PC-3 (cell line): ENCODE measurements at regions not wholly inside any gene's neighbourhood (a gene's known extent, or its start where the extent isn't known, plus 50 kb on each side); places are given as distances from the start of the nearest gene placed in this dataset.

ENCODE experiments used
- ATAC-seq: fragments of 200-7000 bp; cut with Tn5 transposase; 2 replicates; pipeline ENCODE4 v1.9.1; 2020; ENCODE audit warnings: mild to moderate bottlenecking, moderate library complexity
- BruUV-seq: library from RNA; stranded (reverse); fragments of 400-500 nt; replicated peaks from 2 replicates; lab custom pipeline; 2021; lab: Mats Ljungman, UMichigan
- CTCF ChIA-PET: fragments of 300-600 bp; sonication (Branson Sonifier 250); formaldehyde crosslinking; loops from one replicate; lab custom pipeline; 2022; ENCODE audit warnings: antibody characterized with exemption; lab: Charles Lee
- POLR2A ChIA-PET: fragments of 300-600 bp; sonication (Branson Sonifier 250); formaldehyde crosslinking; loops from one replicate; lab custom pipeline; 2022; ENCODE audit warnings: antibody characterized with exemption; ENCODE audit not compliant: unreplicated experiment; lab: Charles Lee
- DNase-seq: peaks from one replicate; pipeline ENCODE4 v3.0.0-alpha.2; 2015
- H2AFZ ChIP-seq: fragments of 300-600 bp; sonication (generic); 2 replicates; pipeline ENCODE4 v1.6.0; 2016; ENCODE audit warnings: antibody characterized with exemption, low read length
- H3F3A ChIP-seq: fragments of 300-600 bp; sonication (generic); one replicate; pipeline ENCODE4 v1.6.0; 2017; ENCODE audit warnings: antibody characterized with exemption, low read length, control low read depth, mild to moderate bottlenecking; ENCODE audit not compliant: unreplicated experiment
- H3K27ac ChIP-seq: fragments of 300-600 bp; sonication (generic); 2 replicates; pipeline ENCODE4 v1.5.1; 2016; ENCODE audit warnings: mild to moderate bottlenecking, low read length
- H3K27me3 ChIP-seq: fragments of 300-600 bp; sonication (generic); 2 replicates; pipeline ENCODE4 v1.6.1; 2016; ENCODE audit warnings: low read length, mixed read lengths
- H3K36me3 ChIP-seq: fragments of 300-600 bp; sonication (generic); 2 replicates; pipeline ENCODE4 v1.6.1; 2016; ENCODE audit warnings: low read depth, mixed run types, low read length, mixed read lengths
- H3K4me1 ChIP-seq: fragments of 300-600 bp; sonication (generic); 2 replicates; pipeline ENCODE4 v1.5.1; 2016; ENCODE audit warnings: low read length; ENCODE audit not compliant: insufficient read depth
- H3K4me2 ChIP-seq: fragments of 300-600 bp; sonication (generic); 2 replicates; pipeline ENCODE4 v1.6.0; 2016; ENCODE audit warnings: low read length
- H3K4me3 ChIP-seq: fragments of 300-600 bp; sonication (generic); 2 replicates; pipeline ENCODE4 v1.5.1; 2016; ENCODE audit warnings: mild to moderate bottlenecking, low read length, mixed read lengths
- H3K79me2 ChIP-seq: fragments of 300-600 bp; sonication (generic); 2 replicates; pipeline ENCODE4 v1.6.1; 2017; ENCODE audit warnings: low read length, mixed read lengths
- H3K9ac ChIP-seq: fragments of 300-600 bp; sonication (generic); 2 replicates; pipeline ENCODE4 v1.6.0; 2016; ENCODE audit warnings: mild to moderate bottlenecking, low read length
- H3K9me2 ChIP-seq: fragments of 300-600 bp; sonication (generic); replicated peaks from 2 replicates; pipeline ENCODE4 v1.6.1; 2016; ENCODE audit warnings: mixed run types, low read length, mixed read lengths
- H3K9me3 ChIP-seq: fragments of 300-600 bp; sonication (generic); 2 replicates; pipeline ENCODE4 v1.6.1; 2016; ENCODE audit warnings: low read length, mixed read lengths
- H4K20me1 ChIP-seq: fragments of 300-600 bp; sonication (generic); 2 replicates; pipeline ENCODE4 v1.6.1; 2016; ENCODE audit warnings: low read length, mixed read lengths
- EZH2 ChIP-seq: fragments of 300-600 bp; sonication (generic); IDR thresholded peaks from one replicate; pipeline ENCODE4 v1.6.1; 2017; ENCODE audit warnings: antibody characterized with exemption, mild to moderate bottlenecking, low read length; ENCODE audit not compliant: unreplicated experiment
- EZH2phosphoT487 ChIP-seq: fragments of 300-600 bp; sonication (generic); IDR thresholded peaks from 2 replicates; pipeline ENCODE4 v1.6.1; 2018; ENCODE audit warnings: mild to moderate bottlenecking, antibody characterized with exemption, low read length, borderline replicate concordance
- intact Hi-C: fragments of 100-400 bp; cut with micrococcal nuclease; formaldehyde crosslinking; loops from 2 replicates; pipeline ENCODE4 v1.9.0; 2023
- TF ChIP-seq, protein P1 (sequence below): fragments of 300-600 bp; sonication (generic); conservative IDR thresholded peaks from 2 replicates; pipeline ENCODE4 v1.5.1; 2017; ENCODE audit warnings: antibody characterized with exemption, low read depth, mild to moderate bottlenecking, low read length

DNA sequence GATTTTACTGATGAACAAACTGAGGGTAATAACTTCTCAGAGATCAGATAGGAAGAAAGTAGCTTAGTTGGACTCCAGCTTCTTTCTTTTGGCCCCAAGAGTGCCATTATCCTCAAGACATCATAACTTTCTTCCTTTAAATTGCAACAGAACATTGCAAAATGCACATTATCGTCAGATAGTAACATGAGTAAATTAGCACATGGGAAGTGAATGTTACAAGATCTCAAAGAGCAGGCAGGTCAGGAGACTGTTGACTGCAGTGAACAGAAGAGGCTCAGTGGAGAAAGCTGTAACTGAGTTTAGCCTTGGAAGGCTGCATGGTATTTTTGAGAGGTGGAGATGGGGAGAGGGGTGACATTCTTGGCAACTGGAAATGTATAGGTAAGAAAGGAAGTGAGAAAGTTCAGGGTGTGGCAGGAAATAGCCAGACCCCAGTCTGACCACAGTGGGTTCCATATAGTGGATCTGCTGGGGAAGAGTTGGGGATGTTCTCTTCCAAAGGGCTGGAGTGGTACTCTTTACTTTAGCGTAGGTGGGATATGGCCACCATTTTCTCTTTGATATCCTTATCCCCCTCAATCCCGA is 307.7 kb downstream of the RPLP1 start:
- H3K79me2 ChIP-seq, result no peaks in the 10 kb centered on the region
- H3K4me3 ChIP-seq, result no peak overlapping the region
- H3K9me3 ChIP-seq, result no peaks in the 10 kb centered on the region
- H4K20me1 ChIP-seq, result no peaks in the 10 kb centered on the region
- peak overlapping the region; percentile 32 for H3K4me2 ChIP-seq
- peaks cover 15% of the 10 kb centered on the region for H3K4me1 ChIP-seq
- H3K36me3 ChIP-seq, result no peaks in the 10 kb centered on the region
- no peaks in the 10 kb centered on the region for H3F3A ChIP-seq
- DNase-seq (no peak), ATAC-seq (no peak)
- no peaks in the 10 kb centered on the region for H3K27me3 ChIP-seq
- POLR2A ChIA-PET, result no interaction called here
- no TSS peak for BruUV-seq
- intact Hi-C loops, result no loop called here
- H3K9me2 ChIP-seq, result no peaks in the 10 kb centered on the region
- no peak overlapping the region for H3K9ac ChIP-seq
- no peak overlapping the region for H3K27ac ChIP-seq
- TF ChIP-seq, protein P1, sequence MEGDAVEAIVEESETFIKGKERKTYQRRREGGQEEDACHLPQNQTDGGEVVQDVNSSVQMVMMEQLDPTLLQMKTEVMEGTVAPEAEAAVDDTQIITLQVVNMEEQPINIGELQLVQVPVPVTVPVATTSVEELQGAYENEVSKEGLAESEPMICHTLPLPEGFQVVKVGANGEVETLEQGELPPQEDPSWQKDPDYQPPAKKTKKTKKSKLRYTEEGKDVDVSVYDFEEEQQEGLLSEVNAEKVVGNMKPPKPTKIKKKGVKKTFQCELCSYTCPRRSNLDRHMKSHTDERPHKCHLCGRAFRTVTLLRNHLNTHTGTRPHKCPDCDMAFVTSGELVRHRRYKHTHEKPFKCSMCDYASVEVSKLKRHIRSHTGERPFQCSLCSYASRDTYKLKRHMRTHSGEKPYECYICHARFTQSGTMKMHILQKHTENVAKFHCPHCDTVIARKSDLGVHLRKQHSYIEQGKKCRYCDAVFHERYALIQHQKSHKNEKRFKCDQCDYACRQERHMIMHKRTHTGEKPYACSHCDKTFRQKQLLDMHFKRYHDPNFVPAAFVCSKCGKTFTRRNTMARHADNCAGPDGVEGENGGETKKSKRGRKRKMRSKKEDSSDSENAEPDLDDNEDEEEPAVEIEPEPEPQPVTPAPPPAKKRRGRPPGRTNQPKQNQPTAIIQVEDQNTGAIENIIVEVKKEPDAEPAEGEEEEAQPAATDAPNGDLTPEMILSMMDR, result no peak
- TF ChIP-seq EZH2phosphoT487, result no peak
- TF ChIP-seq EZH2, result no peak
- CTCF ChIA-PET, result no interaction called here
- H2AFZ ChIP-seq, result no peak overlapping the region

DNA sequence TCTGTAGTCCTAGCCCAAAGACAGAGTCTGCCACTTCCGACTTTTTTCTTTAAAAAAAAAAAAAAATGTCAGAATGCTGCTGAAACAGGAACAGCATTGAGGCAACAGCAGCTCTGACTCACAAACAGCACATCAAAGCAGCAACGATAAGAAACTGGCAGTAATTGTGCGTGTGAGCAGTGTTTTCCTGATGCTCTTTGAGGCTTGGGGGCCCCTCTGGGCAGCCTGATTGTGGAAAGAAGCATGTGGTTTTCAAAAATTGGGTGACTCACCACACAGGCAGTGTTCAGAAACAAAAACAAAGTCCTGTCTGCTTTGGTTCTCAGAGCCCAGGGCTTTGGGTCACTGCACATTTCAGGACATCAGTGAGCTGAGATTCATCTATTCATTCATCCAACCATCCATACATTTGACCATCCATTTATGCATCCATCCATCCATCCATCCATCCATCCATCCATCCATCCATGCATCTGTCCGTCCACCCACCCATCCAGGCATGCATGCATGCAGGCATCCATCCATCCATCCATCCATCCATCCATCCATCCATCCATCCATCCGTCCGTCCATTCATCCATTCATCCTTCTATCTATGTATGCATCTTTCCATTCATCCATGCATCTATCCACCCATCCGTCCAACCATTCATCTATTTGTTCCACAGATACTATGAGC is 308.4 kb downstream of the RPLP1 start:
- no peak for ATAC-seq
- Histone ChIP-seq H3K27me3 (no peaks in the 10 kb centered on the region), H3K36me3 (no peaks in the 10 kb centered on the region), H3K9ac (no peak overlapping the region), H3K9me3 (no peaks in the 10 kb centered on the region), H3K9me2 (no peaks in the 10 kb centered on the region), H3K4me1 (peaks cover 19% of the 10 kb centered on the region), H3K4me2 (peak overlapping the region; percentile 32), H3K27ac (no peak overlapping the region), H3K4me3 (no peak overlapping the region), H4K20me1 (no peaks in the 10 kb centered on the region), H3F3A (no peaks in the 10 kb centered on the region), H3K79me2 (no peaks in the 10 kb centered on the region), H2AFZ (no peak overlapping the region)
- BruUV-seq, result no TSS peak
- intact Hi-C loops, result no loop called here
- TF ChIP-seq, protein P1, result no peak
- no peak for TF ChIP-seq EZH2
- TF ChIP-seq EZH2phosphoT487, result no peak
- ChIA-PET CTCF (no interaction called here), POLR2A (no interaction called here)
- DNase-seq, result peak; percentile 86
